Heart left ventricle (tissue), 16 donors: ENCODE measurements at regions not wholly inside any gene's neighbourhood (a gene's known extent, or its start where the extent isn't known, plus 50 kb on each side); places are given as distances from the start of the nearest gene placed in this dataset.

Experiments used
- ATAC-seq, 4 donors: fragments of 200-7000 bp; cut with Tn5 transposase; one replicate each; pipeline ENCODE4 v1.9.1; 2020 to 2022; ENCODE audit warnings: moderate library complexity in 4 of 4, mild to moderate bottlenecking in 3 of 4, moderate number of reproducible peaks in 1 of 4
- DNase-seq, 5 donors: peaks; one replicate each; pipeline ENCODE4 v3.0.0-alpha.2; 2020
- H3K27ac ChIP-seq, 12 donors: fragments of 200-600 bp; sonication (generic) in 4 of 12; one replicate each; pipeline versions ENCODE4 v1.5.0 to v1.8.0; 2016 to 2022; ENCODE audit warnings: mild to moderate bottlenecking in 2 of 12
- H3K27me3 ChIP-seq, 9 donors: fragments of 200-600 bp; sonication (generic) in 2 of 9; one replicate each; pipeline versions ENCODE4 v1.5.1 to v1.8.0; 2016 to 2022; ENCODE audit warnings: mild to moderate bottlenecking in 3 of 9
- H3K36me3 ChIP-seq, 9 donors: fragments of 200-600 bp; sonication (generic) in 2 of 9; one replicate each; pipeline versions ENCODE4 v1.5.0 to v1.8.0; 2018 to 2022; ENCODE audit warnings: mild to moderate bottlenecking in 2 of 9
- H3K4me1 ChIP-seq, 12 donors: fragments of 200-600 bp; sonication (generic) in 4 of 12; one replicate each; pipeline versions ENCODE4 v1.5.0 to v1.8.0; 2016 to 2022; ENCODE audit warnings: mild to moderate bottlenecking in 3 of 12
- H3K4me3 ChIP-seq, 12 donors: fragments of 200-600 bp; sonication (generic) in 4 of 12; one replicate each; pipeline versions ENCODE4 v1.5.0 to v1.8.0; 2017 to 2022; ENCODE audit warnings: mild to moderate bottlenecking in 9 of 12, moderate library complexity in 4 of 12
- H3K9me3 ChIP-seq, 12 donors: fragments of 200-600 bp; sonication (generic) in 4 of 12; one replicate each; pipeline versions ENCODE4 v1.5.0 to v1.8.0; 2016 to 2022; ENCODE audit warnings: mild to moderate bottlenecking in 1 of 12
- POLR2A ChIP-seq, 2 donors: fragments of 450-650 bp; IDR thresholded peaks; one replicate each; pipeline ENCODE4 v1.6.1; 2017; ENCODE audit warnings: antibody characterized with exemption in 2 of 2, mild to moderate bottlenecking in 2 of 2, moderate library complexity in 2 of 2
- WGBS, 4 donors: extraction: QIAGEN DNeasy Blood & Tissue Kit in 2 of 4; methylation state at CpG; one replicate each; pipeline versions ENCODE4 v1.1.5 to v1.1.7; 2013 to 2018; 5-methylcytosine and 5-hydroxymethylcytosine counted together
- intact Hi-C, 10 donors: fragments of 100-400 bp; cut with DNase I; formaldehyde crosslinking; loops; one replicate each; pipeline versions ENCODE4 v1.11.1 to v1.14.2; 2022
- TF ChIP-seq, protein P1 (sequence below), 12 donors: fragments of 200-600 bp; sonication (generic) in 4 of 12; IDR thresholded peaks; one replicate each; pipeline versions ENCODE4 v1.5.0 to v1.8.0; 2018 to 2022; ENCODE audit warnings: antibody characterized with exemption in 12 of 12, mild to moderate bottlenecking in 5 of 12
- donor health status: ischemic (EF 13 %, LVEDD 7.1; RV severe dilation, severe dysfunction).
- donor health status: healthy with polysubstance abuse.
- donor health status: DM: no; HTN: yes; CAD: no.
- donor health status: DM: no; HTN: no; CAD: no.
- donor health status: ischemic (EF 25% LVEDD 6.9; RV normal size, moderate dysfunction).
- donor health status: ischemic (EF 25% LVEDD 5.7; RV mildly dilated, moderate dysfunction).
- donor health status: healthy.
- donor health status: DM: yes; HTN: yes; CAD: no.
- donor health status: ischemic (EF 35%, LVEDD 5.7; RV mildly dilated, moderate dysfunction).
- donor health status: nonischemic (EF 11% LVEDD 7.7; RV severe dilation, severe dysfunction).
- donor health status: DM: yes; HTN: yes; CAD: no.
- donor health status: PGD.
- donor health status: ischemic (EF 29% LVEDD 5.4; RV normal size, mild dysfunction).
- donor health status: nonischemic (EF 23%, LVEDD 6.1; RV moderate dilation, normal function).

- H3K9me3 ChIP-seq = no peaks in the 10 kb centered on the region
- H3K27ac ChIP-seq = no peak overlapping the region
- H3K27me3 ChIP-seq = peaks cover 0 to 35% (median 4%) of the 10 kb centered on the region in 9 donors
- H3K4me3 ChIP-seq = no peak overlapping the region
- intact Hi-C loops = no loop called here
- ATAC-seq (no peak), DNase-seq (no peak)
- TF ChIP-seq, protein P1, sequence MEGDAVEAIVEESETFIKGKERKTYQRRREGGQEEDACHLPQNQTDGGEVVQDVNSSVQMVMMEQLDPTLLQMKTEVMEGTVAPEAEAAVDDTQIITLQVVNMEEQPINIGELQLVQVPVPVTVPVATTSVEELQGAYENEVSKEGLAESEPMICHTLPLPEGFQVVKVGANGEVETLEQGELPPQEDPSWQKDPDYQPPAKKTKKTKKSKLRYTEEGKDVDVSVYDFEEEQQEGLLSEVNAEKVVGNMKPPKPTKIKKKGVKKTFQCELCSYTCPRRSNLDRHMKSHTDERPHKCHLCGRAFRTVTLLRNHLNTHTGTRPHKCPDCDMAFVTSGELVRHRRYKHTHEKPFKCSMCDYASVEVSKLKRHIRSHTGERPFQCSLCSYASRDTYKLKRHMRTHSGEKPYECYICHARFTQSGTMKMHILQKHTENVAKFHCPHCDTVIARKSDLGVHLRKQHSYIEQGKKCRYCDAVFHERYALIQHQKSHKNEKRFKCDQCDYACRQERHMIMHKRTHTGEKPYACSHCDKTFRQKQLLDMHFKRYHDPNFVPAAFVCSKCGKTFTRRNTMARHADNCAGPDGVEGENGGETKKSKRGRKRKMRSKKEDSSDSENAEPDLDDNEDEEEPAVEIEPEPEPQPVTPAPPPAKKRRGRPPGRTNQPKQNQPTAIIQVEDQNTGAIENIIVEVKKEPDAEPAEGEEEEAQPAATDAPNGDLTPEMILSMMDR (IDR thresholded peaks at IDR 0.05) = no peak
- no peak for TF ChIP-seq POLR2A (IDR thresholded peaks at IDR 0.05)
- H3K36me3 ChIP-seq = no peaks in the 10 kb centered on the region
- no peaks in the 10 kb centered on the region for H3K4me1 ChIP-seq
- WGBS, 4 donors = 78 to 83% (median 79%) methylated on average over 16 of the region's 16 CpGs
Measured at GRCh38 chr22:22123118-22123959, 121.2 kb upstream of the VPREB1 start.

DNA sequence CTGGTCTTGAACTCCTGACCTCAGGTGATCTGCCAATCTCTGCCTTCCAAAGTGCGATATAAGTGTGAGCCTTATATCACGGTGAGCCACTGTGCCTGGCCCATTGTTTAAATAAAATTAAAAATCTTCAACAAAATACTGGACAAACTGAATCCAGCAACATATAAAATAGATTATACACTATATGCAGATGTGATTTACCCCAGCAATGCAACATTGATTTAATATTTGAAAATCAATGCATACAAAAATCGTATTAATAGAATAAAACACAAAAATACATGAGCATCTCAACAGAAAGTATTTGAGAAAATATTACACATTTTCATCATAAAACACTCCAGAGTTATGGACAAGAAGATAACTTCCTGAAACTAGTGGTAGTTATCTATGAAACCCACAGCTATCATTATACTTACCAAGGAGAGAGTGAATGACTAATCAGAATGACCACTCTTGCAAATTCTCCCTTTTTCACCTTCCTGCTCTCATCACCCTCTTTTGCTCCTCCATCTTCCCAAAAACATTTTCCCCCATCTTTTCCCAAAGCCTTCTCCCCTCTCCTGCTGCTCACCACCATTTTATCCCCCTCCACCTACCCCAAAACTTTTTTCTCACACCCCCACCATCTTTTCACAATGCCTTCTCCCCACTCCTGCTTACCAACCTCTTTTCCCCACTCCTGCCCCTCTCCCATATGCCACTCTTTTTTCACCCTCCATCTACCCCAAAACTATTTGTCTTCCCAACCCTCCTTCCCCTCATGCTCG lies 122.1 kb upstream of the VPREB1 start:
- no peak for DNase-seq
- Histone ChIP-seq H3K27me3 (peaks cover 0 to 41% (median 3%) of the 10 kb centered on the region in 9 donors), H3K9me3 (no peaks in the 10 kb centered on the region), H3K36me3 (no peaks in the 10 kb centered on the region), H3K4me1 (no peaks in the 10 kb centered on the region), H3K4me3 (no peak overlapping the region), H3K27ac (no peak overlapping the region)
- no peak for ATAC-seq
- no peak for TF ChIP-seq POLR2A (IDR thresholded peaks at IDR 0.05)
- TF ChIP-seq, protein P1 (IDR thresholded peaks at IDR 0.05) = no peak
- 75 to 83% (median 81%) methylated on average over 4 of the region's 4 CpGs for WGBS, 4 donors
- intact Hi-C loops = no loop called here

GRCh38 chr22:22121445-22121844 lies 123.1 kb upstream of the VPREB1 start:
- no peaks in the 10 kb centered on the region for H3K36me3 ChIP-seq
- DNase-seq (no peak), ATAC-seq (no peak)
- TF ChIP-seq POLR2A (IDR thresholded peaks at IDR 0.05) = no peak
- TF ChIP-seq, protein P1 (IDR thresholded peaks at IDR 0.05) = no peak
- no peak overlapping the region for H3K27ac ChIP-seq
- H3K4me3 ChIP-seq = no peak overlapping the region
- peaks cover 0 to 41% (median 10%) of the 10 kb centered on the region in 9 donors for H3K27me3 ChIP-seq
- intact Hi-C loops = no loop called here
- no peaks in the 10 kb centered on the region for H3K4me1 ChIP-seq
- no peaks in the 10 kb centered on the region for H3K9me3 ChIP-seq

DNA sequence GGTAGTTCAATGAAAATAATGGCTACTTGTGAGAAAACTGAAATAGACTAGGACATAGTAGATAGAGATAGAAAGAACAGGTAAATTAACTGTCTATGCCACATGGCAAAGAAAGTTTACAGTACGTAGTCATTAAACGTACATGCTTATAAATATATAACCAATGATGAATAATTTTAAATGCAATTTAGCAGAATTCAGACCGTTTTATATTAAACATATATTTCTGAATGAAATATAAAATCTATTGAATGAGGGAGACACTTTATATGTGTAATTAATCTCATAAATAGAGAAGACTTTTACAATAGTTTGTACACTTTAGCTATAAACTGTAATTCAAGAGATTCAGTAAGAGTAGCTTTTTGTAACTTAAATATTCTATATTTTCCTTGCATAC lies 124.4 kb upstream of the VPREB1 start:
- Histone ChIP-seq H3K36me3 (no peaks in the 10 kb centered on the region), H3K27me3 (peaks cover 0 to 38% (median 11%) of the 10 kb centered on the region in 9 donors), H3K4me3 (no peak overlapping the region), H3K9me3 (no peaks in the 10 kb centered on the region), H3K27ac (no peak overlapping the region), H3K4me1 (no peaks in the 10 kb centered on the region)
- TF ChIP-seq, protein P1 (IDR thresholded peaks at IDR 0.05) = no peak
- TF ChIP-seq POLR2A (IDR thresholded peaks at IDR 0.05) = no peak
- ATAC-seq (no peak), DNase-seq (no peak)
- intact Hi-C loops = no loop called here
- 84 to 89% (median 86%) methylated on average over 3 of the region's 3 CpGs for WGBS, 4 donors
